Sigmoid colon (tissue), 4 donors: ENCODE measurements at regions not wholly inside any gene's neighbourhood (a gene's known extent, or its start where the extent isn't known, plus 50 kb on each side); places are given as distances from the start of the nearest gene placed in this dataset.

ENCODE experiments used
- CTCF ChIP-seq, 4 experiments: fragments of 450-650 bp in 3 of 4; fragments of 200-600 bp in 1 of 4; IDR thresholded peaks; one replicate each; pipeline ENCODE4 v1.5.1; 2016 to 2019; ENCODE audit warnings: antibody characterized with exemption in 4 of 4, mild to moderate bottlenecking in 3 of 4, moderate library complexity in 2 of 4
- EP300 ChIP-seq, 4 donors: sonication (generic); formaldehyde crosslinking; IDR thresholded peaks; one replicate each; pipeline ENCODE4 v1.6.1; 2017; ENCODE audit warnings: antibody characterized with exemption in 4 of 4
- POLR2A ChIP-seq, 2 donors: fragments of 450-650 bp; IDR thresholded peaks; one replicate each; pipeline ENCODE4 v1.6.1; 2016; ENCODE audit warnings: antibody characterized with exemption in 2 of 2, mild to moderate bottlenecking in 2 of 2, moderate library complexity in 2 of 2
- POLR2AphosphoS5 ChIP-seq, 4 donors: sonication (generic); formaldehyde crosslinking; IDR thresholded peaks; one replicate each; pipeline ENCODE4 v1.6.1; 2017; ENCODE audit warnings: antibody characterized with exemption in 4 of 4

- TF ChIP-seq CTCF (IDR thresholded peaks at IDR 0.05) = no peak
- TF ChIP-seq POLR2AphosphoS5 (IDR thresholded peaks at IDR 0.05) = no peak
- TF ChIP-seq EP300 (IDR thresholded peaks at IDR 0.05) = no peak
- no peak for TF ChIP-seq POLR2A (IDR thresholded peaks at IDR 0.05)
These were observed 276.6 kb upstream of the GALNT17 start for GRCh38 chr7:70855373-70855772.
